NCI-H1092 (cell line): ENCODE measurements at regions not wholly inside any gene's neighbourhood (a gene's known extent, or its start where the extent isn't known, plus 50 kb on each side); places are given as distances from the start of the nearest gene placed in this dataset.

Experiments used
- DNase-seq: peaks from one replicate; lab custom pipeline; 2025; lab: John Stamatoyannopoulos, UW

DNA sequence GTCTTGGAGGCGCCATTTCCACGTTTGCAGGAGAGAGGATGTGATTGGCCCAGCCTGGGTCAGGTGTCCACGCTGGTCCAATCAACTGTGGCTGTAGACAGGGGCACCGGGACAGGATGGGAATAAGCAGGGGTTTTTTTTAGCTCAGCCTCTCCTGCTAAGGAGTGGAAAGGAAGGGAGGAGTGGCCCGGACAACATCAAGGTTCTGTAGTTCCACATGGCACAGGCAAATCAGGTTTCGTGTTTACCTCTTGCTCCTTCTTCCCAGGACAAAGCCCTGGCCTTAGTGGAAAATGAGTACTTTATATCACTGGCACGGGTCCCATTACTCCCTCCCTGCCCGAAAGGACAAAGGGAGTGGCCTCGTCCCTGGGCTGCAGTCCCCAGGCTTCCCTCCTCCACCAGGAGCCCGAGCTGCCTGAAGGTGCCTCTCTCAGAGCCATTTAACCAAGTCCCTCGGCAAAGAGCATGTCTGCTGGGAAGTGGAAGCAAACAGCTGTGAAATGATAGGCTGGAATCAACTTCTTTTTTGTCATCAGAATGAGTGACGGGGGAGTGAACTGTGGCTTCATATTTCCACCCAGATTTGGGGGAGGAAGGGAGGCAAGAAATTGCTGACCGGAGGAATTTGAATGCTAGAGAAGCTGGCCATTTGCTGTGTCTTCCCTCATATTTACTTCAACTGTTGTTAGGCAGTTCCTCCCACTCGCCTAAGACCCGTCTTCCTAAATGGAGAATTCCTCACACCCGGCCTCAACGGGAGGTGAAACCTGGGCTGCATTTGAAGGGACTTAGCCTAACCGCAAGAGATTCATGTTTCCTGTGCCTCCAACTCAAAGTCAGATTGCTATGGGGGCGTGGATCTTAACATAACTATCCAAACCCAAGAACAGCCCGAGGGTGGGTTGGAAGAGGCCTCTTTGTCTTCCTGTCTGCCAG, 84.9 kb upstream of the SLC44A3 start:
- no peak for DNase-seq

DNA sequence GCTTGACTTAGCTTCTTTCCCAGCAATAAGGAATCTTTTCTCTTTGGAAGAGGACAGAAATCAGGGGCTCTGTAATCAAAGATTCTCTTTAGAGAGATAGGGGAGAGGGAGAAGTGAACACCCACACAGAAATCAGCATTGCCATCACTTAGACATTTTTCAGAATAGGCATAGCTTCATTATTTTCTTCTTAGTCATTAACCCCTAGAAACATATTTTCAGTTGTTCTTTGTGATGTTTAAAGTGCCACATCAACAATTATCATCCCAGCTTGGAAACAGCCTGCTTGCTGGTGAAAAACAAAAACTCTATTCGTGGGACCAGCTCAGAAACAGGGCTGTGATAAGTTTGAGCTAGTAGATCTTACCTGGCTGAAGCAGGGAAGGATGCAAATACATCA, 88.3 kb upstream of the SLC44A3 start:
- DNase-seq = no peak

DNA sequence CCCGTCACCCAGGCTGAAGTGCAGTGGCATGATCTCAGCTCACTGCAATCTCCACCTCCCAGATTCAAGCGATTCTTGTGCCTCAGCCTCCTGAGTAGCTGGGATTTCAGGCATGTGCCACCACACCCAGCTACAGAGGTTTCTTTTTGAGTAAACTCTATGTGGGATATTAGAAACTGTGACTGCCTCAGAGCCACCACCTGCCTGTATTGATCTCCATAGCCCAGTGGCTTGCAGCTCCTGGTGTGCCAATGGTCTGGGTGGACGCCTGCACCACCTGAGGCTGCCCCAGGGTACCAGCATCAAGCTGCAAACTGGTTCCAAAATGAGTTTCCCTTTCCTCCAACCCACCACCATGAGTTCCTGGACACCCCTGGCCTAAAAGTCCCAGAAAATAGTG, 89.7 kb upstream of the SLC44A3 start:
- DNase-seq = no peak

DNA sequence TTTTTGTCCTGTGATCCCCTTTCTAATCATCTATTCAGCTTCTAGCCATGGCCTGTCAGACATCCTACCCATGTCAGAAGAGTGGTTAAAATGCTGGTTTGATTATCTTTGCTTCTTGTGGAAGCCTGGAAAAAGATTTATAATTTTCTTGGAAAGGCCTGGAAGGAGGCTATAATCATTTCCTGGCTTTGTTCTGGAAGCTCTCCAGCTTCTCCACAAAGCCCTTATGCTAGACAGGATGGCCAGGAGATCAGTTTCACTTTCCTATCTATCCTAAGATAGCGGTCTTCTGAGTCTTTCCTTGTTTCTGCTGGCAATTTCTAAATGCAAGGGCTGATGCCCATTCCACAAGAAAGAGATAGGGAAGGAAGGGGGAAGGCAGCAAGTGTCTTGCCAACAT, 90.9 kb upstream of the SLC44A3 start:
- DNase-seq = no peak

DNA sequence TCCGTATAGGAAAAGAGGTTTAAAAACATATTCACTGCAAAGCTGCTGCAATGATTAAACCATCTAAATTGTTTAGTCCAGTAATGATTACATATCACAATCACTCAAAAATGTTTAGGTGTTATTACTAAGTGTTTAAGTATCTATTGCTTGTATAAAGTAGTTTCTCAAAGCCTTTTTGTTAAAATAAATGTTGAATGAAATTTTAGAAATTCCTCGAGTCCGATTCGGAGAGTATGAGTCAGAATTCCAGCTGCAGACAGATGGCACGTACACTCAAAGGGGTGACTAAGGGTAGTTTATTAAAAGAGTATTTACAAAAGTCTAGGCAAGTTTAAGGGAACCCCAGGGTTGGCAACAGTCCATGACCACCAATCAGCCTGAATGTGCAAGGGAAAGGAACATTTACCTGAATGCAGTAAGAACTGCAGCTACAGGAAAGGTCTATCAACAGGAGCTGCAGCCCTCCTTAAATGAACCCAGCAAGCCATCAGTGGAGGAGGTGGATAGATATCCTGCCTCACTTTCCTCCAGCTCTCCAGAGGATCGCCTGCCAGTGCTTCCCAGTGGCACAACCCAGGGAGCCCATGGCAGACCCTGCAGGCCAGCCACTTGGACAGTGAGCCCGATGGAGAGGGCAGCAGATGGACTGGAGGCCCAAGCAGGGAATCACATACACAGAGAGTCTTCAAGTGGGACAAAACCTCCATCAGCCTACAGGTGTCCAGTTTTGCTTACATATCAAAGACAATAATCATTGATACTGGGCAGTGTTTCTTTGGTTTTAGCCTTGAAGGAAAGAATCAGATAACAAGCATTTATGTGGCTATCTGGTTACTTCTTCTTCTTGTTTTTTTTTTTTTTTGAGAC, 92.1 kb upstream of the SLC44A3 start:
- DNase-seq = no peak

DNA sequence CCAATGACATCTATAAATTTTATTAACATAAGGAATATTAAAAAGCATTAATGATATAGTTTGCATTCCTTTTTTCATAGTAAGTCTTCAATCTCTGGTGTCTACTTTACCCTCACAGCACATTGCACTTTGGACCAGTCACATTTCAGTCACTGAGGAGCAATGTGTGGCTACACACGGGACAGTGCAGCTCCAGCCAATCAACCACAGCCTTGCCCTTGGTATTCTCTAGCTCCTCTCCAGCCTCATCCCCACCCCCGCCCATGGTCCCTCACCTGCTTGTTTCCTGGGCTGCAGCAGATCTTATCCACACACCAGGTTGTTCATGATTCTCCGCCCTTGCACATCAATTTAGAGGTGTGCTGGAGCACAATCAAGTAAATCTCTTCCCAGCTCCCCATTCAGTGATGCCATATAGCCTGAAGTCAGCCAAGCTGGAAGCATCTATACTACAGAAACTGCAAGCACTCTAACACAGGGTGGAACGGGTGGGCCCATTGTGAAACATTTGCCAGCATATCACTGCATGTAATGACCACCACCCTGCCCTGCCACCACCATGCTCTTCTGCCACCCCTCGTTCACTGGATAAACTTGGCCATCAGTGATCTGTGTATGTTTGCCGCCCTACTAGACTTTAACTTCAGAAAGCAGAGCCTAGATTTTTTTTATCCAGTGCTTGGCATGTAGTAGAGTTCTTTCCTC, 93.0 kb upstream of the SLC44A3 start:
- no peak for DNase-seq

DNA sequence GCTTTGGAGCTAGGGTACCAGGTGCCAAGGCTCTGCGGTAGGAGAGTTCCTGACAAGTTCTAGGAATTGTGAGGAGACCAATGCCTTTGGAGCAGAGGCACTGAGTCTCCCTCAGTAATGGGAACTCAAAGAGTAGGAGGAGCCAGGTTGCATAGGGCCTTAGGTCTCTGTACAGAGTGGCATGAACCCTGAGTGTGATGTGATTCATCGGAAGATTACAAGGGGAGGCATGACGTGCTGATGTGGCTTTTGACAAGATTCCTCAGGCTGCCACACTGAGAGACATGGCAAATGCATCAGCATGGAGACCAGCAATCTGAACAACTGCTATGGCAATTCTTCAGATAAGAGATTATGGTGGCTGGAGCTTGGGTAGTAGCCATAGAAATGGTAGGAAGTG, 94.6 kb upstream of the SLC44A3 start:
- DNase-seq = no peak

DNA sequence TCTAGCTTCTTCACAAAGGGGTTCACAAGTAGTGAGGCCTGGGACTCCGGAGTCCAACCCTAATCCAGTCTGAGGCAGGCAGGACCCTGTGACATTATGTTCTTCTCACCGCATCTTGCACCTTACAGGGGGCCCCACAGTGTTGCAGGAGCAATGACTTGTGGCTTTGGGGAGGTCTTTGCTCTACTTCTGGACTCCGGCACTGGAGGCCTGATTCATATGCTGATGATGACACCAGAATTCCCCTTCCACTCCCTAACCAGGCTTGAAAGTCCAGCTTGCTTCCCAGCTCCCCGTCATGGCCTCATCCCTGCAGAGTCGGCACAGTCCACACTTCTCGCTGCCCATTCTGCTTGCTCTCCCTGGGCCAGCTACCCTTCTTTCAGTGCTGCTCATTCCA, 96.3 kb upstream of the SLC44A3 start:
- DNase-seq = no peak

DNA sequence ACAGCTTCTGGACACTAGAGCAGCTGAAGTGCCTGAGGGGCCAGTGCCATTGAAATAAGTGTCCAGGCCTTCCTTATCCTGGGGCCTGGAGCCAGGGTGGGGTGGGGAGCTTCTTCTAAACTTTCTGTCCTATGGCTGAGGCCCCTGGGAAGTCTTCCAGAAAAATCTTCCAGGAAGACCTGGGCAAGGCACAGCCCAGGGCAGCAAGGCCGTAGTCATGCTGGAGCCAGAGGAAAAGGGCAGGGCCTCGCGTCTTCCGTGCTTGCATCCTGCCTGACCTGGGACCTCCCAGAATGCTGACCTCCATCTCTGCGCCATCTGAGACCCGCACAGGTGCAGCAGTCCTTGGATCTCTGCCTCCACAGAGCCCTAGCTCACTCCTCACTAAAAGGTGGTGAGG, 96.7 kb upstream of the SLC44A3 start:
- DNase-seq = no peak

DNA sequence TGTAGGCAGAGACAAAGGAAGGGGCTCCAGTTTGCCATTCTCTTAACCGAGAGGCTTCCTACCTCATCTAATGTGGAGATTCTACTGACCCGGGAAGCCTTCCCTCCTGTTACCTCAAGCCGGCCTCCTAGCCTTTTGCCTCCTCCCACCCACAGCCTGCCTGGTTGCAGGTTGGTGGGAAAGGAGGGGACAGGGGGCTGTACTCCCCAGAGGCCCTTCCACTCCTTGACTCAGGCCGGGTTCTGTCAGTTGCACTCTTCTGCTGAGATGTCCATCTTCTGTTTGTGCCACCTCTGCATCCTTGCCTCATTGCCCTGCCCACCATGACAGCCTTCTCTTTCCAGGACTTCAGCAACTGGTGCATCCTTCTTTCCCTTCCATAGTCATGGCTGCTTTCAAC, 98.0 kb upstream of the SLC44A3 start:
- no peak for DNase-seq

DNA sequence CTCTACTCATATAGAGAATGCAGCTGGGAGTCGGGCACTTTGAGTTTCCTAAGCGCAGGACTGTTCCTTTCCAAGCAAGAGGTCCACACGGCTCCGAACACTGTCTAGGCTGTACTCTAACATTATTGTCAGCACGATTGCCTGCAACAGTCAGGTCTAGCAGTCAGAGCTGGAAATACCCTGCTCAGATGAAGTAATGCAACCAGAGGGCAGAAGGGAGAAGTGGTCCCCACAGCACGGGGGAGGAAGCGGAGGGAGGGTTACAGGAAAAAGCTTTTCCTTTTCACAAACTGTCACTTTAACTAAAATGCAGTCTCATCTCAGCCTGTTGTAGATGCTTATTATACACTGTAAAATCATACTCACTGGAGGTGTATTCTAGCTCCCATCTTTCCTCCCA, 98.9 kb upstream of the SLC44A3 start:
- no peak for DNase-seq

DNA sequence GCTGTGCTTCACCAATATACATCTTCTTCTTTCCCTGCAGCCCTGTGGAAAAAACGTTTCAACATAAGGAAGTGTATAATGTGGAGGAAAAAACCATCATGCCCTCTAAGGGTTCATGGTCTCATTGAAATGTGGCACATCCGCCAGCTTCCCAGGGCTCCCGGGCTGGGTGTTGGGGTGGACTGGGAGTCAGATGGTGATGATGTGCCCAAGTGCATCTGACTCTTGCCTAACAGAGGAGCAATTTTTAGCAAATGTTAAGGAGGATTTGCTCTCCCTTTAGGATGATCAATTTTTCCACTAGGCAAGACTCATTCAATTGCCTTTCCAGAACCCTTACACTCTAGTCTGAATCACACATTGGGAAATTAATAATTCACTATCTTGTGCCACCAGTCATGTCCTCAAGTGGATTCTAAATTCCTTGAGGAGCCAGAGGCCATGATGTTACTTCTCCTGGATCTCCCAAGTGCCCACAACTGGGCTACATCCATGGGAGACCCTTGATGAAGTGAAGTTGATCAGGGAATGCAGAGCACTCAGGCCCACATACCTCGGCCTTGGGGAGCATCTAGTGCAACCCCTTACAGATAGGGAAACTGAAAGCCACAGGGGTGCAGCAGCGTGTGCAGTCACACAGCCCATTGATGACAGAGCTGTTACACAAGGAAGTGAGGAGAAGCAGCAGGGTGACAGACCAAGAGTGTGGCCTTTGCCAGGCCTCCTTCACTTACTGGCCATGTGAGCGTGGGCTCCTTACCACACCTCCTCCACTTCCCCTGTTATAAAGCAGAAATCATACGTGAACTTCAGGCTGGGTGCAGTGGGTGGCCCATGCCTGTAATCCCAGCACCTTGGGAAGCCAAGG, 100.0 kb upstream of the SLC44A3 start:
- no peak for DNase-seq

DNA sequence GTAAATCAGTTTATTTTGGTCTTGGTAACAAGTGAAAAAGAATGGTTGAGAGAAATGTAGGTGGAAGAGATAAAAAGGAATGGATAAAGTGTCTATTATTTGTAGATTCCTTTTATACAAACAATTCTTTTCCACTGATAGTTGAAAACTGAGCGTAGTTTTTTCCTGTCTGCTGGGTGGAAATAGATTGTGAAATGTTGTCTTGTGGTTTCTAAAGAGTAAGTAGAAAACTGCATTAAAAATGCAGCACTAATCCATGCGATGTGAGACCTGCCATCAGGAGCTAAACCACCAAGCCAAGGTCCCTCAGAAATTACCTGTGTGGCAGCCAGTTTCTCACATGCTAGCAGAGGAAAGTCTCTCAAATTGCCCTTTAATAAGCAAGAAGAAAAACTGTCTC, 103.2 kb upstream of the SLC44A3 start:
- DNase-seq = no peak

DNA sequence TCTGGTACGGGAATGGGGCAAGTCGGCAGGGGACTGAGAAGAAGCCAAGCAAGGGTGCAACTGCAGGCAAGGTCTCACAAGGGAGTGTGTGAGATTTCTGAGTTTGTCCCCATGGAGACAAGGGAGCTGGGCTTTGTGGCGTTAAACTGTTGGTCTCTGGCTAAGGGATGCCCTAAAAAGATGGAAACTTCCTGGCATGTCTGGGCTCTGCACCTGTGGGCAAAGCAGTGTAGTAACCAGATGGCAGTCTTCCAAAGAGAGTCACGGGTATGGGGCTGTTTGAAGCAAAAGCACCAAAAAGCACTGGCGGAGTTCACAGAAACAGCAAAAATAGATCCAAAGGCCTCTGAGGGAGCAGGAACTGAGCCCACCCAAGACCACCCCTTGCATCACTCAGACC, 104.8 kb upstream of the SLC44A3 start:
- no peak for DNase-seq

DNA sequence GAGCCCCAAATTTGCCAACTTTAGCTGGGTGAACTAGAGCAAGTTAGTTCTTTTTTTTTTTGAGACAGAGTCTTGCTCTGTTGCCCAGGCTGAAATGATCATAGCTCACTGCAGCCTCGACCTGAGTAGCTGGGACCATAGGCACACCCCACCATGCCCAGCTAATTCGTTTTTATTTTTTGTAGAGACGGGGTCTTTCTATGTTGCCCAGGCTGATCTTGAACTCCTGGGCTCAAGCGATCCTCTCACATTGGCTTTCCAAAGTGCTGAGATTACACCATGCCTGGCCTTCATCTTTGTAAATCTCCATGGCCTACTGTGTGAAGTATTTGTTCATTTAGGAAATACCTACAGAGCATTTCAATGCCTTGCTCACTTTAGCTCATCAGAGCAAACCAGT, 105.6 kb upstream of the SLC44A3 start:
- no peak for DNase-seq

DNA sequence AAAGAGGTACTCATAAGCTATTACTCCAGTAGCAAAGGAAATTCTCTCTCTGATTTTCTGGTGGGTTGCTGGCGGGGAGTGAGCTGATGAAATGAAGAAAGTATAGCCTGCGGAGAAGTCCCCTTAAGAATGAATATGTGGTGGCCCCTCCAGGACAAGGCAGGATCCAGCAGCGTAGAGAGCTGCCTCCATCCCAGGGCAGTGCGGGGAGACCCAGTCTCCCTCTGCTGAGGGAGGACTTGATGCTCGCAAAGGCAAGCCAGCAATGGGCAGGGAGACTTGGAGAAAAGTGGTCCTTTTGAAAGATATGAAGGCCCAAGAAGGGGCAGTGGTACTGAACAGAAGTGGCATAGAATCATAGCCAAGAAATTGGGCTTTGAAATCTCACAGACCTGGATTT, 106.0 kb upstream of the SLC44A3 start:
- no peak for DNase-seq

DNA sequence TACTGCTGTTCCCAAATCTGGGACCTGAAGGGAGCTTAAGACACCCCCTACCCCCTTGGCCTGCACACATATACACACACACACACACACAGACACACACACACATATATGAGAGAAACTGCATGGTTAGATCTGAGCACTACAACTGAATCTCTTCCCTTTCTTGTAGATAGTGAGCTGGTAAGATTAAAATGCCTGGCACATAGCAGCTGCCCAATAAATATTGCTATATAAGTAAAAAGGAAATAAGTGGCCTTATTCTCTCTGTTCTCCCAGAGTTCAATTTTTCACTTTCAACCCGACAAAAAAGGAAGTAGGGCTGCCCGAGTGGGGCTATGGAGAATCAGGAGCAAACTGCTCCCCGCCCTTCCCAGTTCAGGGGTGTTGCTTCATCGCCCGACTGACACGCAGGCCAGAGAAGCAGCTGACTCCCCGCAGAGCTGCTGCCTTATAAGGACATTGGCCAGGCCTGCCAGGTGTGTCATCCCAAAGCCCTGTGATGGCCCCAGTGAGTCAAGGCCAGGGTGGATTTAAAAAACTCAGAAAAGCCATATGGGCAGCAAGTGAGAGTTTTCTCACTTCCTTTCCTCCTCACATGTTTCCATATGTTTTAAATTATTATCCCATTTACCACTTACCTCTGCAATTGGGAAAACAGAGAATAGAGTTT, 106.5 kb upstream of the SLC44A3 start:
- no peak for DNase-seq

DNA sequence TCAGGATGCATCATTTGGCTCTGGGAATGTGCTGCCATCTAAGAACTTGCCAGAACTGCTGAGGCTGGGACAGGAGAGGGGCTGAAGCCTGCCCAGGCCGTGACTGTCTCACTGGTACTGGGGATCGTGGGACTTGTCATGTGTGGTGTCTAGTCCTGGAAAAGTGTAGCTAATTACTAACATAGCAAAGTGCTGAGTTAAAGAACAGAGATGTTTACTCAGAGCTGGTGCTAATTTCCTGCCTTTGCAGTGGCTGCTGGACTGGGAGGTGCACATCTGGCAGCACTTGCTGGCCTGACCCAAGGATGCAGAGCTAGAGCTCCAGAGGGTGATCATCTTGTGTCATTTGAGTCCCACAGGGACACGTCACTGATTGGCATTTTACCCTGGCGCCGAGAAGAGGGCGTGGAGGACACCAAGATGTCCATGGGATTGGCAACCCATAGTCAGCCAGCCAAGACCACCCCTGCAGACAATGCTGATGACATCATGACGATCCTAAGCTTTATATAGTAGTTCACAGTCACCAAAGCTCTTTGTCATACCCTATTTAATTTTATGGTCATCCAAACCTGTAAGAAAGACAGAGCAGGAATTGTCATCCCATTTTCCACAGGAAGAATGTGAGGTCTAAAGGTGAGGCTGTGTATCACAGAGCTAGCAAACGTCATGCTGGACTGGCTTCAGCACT, 110.1 kb upstream of the SLC44A3 start:
- no peak for DNase-seq

DNA sequence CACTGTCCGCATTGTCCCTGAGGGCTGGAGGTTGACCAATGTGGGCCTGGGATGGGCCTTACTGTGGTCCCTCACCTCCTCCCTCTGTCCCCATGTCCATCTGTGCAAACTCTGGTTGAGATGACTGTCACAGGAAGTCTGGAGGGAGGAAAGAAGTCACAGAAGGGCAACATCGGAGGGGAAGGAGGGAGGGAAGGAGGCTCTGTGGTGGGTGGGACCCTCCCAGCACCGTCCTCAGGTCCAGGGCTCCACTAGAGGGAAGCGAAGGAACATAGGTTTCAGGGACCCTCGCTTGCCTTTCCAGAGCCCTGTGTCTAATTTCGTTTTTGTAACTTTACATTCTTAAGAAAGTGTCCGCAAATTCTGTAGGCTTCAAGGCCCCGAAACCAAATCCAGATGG, 111.3 kb upstream of the SLC44A3 start:
- no peak for DNase-seq

DNA sequence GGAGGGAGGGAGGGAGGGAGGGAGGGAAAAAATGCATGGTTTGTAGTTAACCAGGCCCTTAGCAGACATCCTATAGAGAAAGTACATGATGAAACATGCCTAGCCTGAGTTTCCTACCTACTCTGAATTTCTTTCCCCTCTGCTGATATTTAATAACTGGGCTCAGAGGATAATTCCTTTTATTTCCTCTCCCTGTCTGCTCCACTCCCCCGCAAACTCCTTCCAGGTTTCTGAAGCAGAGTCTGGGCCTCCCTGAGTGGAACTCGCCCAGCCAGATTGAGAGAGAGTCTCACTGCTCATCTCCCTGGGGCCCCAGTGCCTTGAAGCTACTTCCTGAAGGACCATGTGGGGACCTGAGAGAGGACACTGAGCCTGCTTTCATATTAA, 111.9 kb upstream of the SLC44A3 start:
- no peak for DNase-seq
